PC-3 (cell line): ENCODE measurements at regions not wholly inside any gene's neighbourhood (a gene's known extent, or its start where the extent isn't known, plus 50 kb on each side); places are given as distances from the start of the nearest gene placed in this dataset.

Experiments
- ATAC-seq: fragments of 200-7000 bp; cut with Tn5 transposase; 2 replicates; pipeline ENCODE4 v1.9.1; 2020; ENCODE audit warnings: mild to moderate bottlenecking, moderate library complexity
- BruUV-seq: library from RNA; stranded (reverse); fragments of 400-500 nt; replicated peaks from 2 replicates; lab custom pipeline; 2021; lab: Mats Ljungman, UMichigan
- CTCF ChIA-PET: fragments of 300-600 bp; sonication (Branson Sonifier 250); formaldehyde crosslinking; loops from one replicate; lab custom pipeline; 2022; ENCODE audit warnings: antibody characterized with exemption; lab: Charles Lee
- POLR2A ChIA-PET: fragments of 300-600 bp; sonication (Branson Sonifier 250); formaldehyde crosslinking; loops from one replicate; lab custom pipeline; 2022; ENCODE audit warnings: antibody characterized with exemption; ENCODE audit not compliant: unreplicated experiment; lab: Charles Lee
- DNase-seq: peaks from one replicate; pipeline ENCODE4 v3.0.0-alpha.2; 2015
- H2AFZ ChIP-seq: fragments of 300-600 bp; sonication (generic); 2 replicates; pipeline ENCODE4 v1.6.0; 2016; ENCODE audit warnings: antibody characterized with exemption, low read length
- H3F3A ChIP-seq: fragments of 300-600 bp; sonication (generic); one replicate; pipeline ENCODE4 v1.6.0; 2017; ENCODE audit warnings: antibody characterized with exemption, low read length, control low read depth, mild to moderate bottlenecking; ENCODE audit not compliant: unreplicated experiment
- H3K27ac ChIP-seq: fragments of 300-600 bp; sonication (generic); 2 replicates; pipeline ENCODE4 v1.5.1; 2016; ENCODE audit warnings: mild to moderate bottlenecking, low read length
- H3K27me3 ChIP-seq: fragments of 300-600 bp; sonication (generic); 2 replicates; pipeline ENCODE4 v1.6.1; 2016; ENCODE audit warnings: low read length, mixed read lengths
- H3K36me3 ChIP-seq: fragments of 300-600 bp; sonication (generic); 2 replicates; pipeline ENCODE4 v1.6.1; 2016; ENCODE audit warnings: low read depth, mixed run types, low read length, mixed read lengths
- H3K4me1 ChIP-seq: fragments of 300-600 bp; sonication (generic); 2 replicates; pipeline ENCODE4 v1.5.1; 2016; ENCODE audit warnings: low read length; ENCODE audit not compliant: insufficient read depth
- H3K4me2 ChIP-seq: fragments of 300-600 bp; sonication (generic); 2 replicates; pipeline ENCODE4 v1.6.0; 2016; ENCODE audit warnings: low read length
- H3K4me3 ChIP-seq: fragments of 300-600 bp; sonication (generic); 2 replicates; pipeline ENCODE4 v1.5.1; 2016; ENCODE audit warnings: mild to moderate bottlenecking, low read length, mixed read lengths
- H3K79me2 ChIP-seq: fragments of 300-600 bp; sonication (generic); 2 replicates; pipeline ENCODE4 v1.6.1; 2017; ENCODE audit warnings: low read length, mixed read lengths
- H3K9ac ChIP-seq: fragments of 300-600 bp; sonication (generic); 2 replicates; pipeline ENCODE4 v1.6.0; 2016; ENCODE audit warnings: mild to moderate bottlenecking, low read length
- H3K9me2 ChIP-seq: fragments of 300-600 bp; sonication (generic); replicated peaks from 2 replicates; pipeline ENCODE4 v1.6.1; 2016; ENCODE audit warnings: mixed run types, low read length, mixed read lengths
- H3K9me3 ChIP-seq: fragments of 300-600 bp; sonication (generic); 2 replicates; pipeline ENCODE4 v1.6.1; 2016; ENCODE audit warnings: low read length, mixed read lengths
- H4K20me1 ChIP-seq: fragments of 300-600 bp; sonication (generic); 2 replicates; pipeline ENCODE4 v1.6.1; 2016; ENCODE audit warnings: low read length, mixed read lengths
- EZH2 ChIP-seq: fragments of 300-600 bp; sonication (generic); IDR thresholded peaks from one replicate; pipeline ENCODE4 v1.6.1; 2017; ENCODE audit warnings: antibody characterized with exemption, mild to moderate bottlenecking, low read length; ENCODE audit not compliant: unreplicated experiment
- EZH2phosphoT487 ChIP-seq: fragments of 300-600 bp; sonication (generic); IDR thresholded peaks from 2 replicates; pipeline ENCODE4 v1.6.1; 2018; ENCODE audit warnings: mild to moderate bottlenecking, antibody characterized with exemption, low read length, borderline replicate concordance
- intact Hi-C: fragments of 100-400 bp; cut with micrococcal nuclease; formaldehyde crosslinking; loops from 2 replicates; pipeline ENCODE4 v1.9.0; 2023
- TF ChIP-seq, protein P1 (sequence below): fragments of 300-600 bp; sonication (generic); conservative IDR thresholded peaks from 2 replicates; pipeline ENCODE4 v1.5.1; 2017; ENCODE audit warnings: antibody characterized with exemption, low read depth, mild to moderate bottlenecking, low read length

DNA sequence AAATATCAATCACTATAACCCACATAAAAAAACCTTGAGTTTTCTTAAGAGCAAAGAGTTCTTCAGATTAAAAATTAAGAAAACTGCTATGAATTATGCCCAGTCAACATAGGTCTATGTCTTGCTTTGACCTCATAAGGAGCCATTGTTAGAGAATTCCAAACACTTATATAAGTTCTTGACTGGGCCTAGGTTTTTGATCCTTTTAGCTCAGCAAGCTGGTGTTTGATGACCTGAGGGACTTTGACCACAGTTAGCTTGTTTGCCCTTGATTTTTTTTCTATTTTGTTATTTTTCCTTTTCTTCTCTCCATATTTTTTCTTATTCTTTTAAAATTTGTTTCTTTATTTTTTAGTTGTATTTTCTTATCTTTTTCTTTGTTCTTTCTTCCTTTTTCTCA is 122.3 kb downstream of the RHOU start:
- intact Hi-C loops = no loop called here
- H3K36me3 ChIP-seq = no peaks in the 10 kb centered on the region
- no peak overlapping the region for H2AFZ ChIP-seq
- H3K9ac ChIP-seq = no peak overlapping the region
- H3K27me3 ChIP-seq = peaks cover 43% of the 10 kb centered on the region
- ChIA-PET CTCF (no interaction called here), POLR2A (interaction anchor here (1.0 kb wide), 1 partner anchor 26 kb away, joined by 4 read pairs; no protein-coding TSS in a partner anchor)
- BruUV-seq = no TSS peak
- TF ChIP-seq EZH2 (no peak), EZH2phosphoT487 (no peak)
- TF ChIP-seq, protein P1, sequence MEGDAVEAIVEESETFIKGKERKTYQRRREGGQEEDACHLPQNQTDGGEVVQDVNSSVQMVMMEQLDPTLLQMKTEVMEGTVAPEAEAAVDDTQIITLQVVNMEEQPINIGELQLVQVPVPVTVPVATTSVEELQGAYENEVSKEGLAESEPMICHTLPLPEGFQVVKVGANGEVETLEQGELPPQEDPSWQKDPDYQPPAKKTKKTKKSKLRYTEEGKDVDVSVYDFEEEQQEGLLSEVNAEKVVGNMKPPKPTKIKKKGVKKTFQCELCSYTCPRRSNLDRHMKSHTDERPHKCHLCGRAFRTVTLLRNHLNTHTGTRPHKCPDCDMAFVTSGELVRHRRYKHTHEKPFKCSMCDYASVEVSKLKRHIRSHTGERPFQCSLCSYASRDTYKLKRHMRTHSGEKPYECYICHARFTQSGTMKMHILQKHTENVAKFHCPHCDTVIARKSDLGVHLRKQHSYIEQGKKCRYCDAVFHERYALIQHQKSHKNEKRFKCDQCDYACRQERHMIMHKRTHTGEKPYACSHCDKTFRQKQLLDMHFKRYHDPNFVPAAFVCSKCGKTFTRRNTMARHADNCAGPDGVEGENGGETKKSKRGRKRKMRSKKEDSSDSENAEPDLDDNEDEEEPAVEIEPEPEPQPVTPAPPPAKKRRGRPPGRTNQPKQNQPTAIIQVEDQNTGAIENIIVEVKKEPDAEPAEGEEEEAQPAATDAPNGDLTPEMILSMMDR = no peak
- H3F3A ChIP-seq = no peaks in the 10 kb centered on the region
- H4K20me1 ChIP-seq = no peaks in the 10 kb centered on the region
- ATAC-seq (no peak), DNase-seq (no peak)
- no peak overlapping the region for H3K4me3 ChIP-seq
- H3K9me2 ChIP-seq = no peaks in the 10 kb centered on the region
- H3K27ac ChIP-seq = no peak overlapping the region
- H3K9me3 ChIP-seq = no peaks in the 10 kb centered on the region
- no peaks in the 10 kb centered on the region for H3K79me2 ChIP-seq
- peaks cover 9% of the 10 kb centered on the region for H3K4me1 ChIP-seq
- H3K4me2 ChIP-seq = no peak overlapping the region

DNA sequence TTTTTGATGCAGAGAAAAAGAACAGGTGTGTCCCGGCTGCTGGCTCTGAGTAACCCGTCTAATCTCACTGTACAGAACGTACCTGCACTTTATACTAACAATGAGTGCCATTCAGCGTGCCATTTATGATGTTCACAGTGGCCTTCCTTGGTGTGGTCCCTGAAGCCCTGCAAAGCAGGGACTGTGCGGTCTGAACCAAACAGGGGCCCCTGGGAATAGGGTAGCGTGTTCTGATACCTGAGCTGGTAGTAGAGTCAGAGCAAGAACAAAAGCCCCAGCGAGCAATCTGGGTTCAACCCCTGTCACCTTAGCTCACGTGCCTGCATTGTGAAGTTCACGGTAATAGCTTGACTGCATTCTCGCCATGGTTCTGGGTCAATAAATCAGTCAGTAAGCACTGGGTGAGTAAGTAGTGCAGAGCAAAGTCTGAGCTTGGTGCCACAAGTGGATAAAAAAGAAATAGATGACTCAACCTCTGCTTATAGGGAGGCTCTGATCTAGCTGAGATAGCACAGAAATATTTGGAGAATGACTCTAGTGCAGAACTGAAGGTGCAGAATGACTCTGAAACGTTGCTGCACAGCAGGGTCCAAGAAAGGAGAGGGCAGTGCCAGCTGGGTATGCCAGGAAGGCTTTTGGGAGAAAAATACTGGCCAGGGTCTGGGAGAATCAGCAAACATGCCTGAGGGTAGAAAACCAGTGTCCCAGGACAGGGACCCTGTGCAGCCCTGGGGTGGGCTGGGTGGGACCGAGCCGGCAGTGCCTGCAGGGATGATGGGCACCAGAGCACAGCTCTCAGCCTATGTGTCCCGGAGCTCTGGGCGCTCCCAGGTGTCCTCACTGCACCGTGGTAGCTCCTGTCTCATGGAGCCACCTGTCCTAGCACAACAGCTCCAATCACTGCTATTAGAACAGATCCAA is 125.9 kb downstream of the RHOU start:
- no peak overlapping the region for H3K9ac ChIP-seq
- TF ChIP-seq, protein P1 = no peak
- TF ChIP-seq EZH2phosphoT487 (no peak), EZH2 (no peak)
- H4K20me1 ChIP-seq = no peaks in the 10 kb centered on the region
- no peak overlapping the region for H2AFZ ChIP-seq
- peaks cover 9% of the 10 kb centered on the region for H3K4me1 ChIP-seq
- intact Hi-C loops = no loop called here
- no peak overlapping the region for H3K4me3 ChIP-seq
- H3K9me3 ChIP-seq = no peaks in the 10 kb centered on the region
- peak overlapping the region; percentile 18; the same call in 1 of the 2 replicates for H3K4me2 ChIP-seq
- DNase-seq = peak; percentile 92
- BruUV-seq = no TSS peak
- no peaks in the 10 kb centered on the region for H3K36me3 ChIP-seq
- H3K27ac ChIP-seq = no peak overlapping the region
- H3K27me3 ChIP-seq = peaks cover 37% of the 10 kb centered on the region
- no peaks in the 10 kb centered on the region for H3F3A ChIP-seq
- H3K9me2 ChIP-seq = no peaks in the 10 kb centered on the region
- peak; percentile 98 for ATAC-seq
- H3K79me2 ChIP-seq = no peaks in the 10 kb centered on the region
- CTCF ChIA-PET = interaction anchor here (0.6 kb wide), 1 partner anchor 390 kb away, joined by 4 read pairs; no protein-coding TSS in a partner anchor
- POLR2A ChIA-PET = no interaction called here

DNA sequence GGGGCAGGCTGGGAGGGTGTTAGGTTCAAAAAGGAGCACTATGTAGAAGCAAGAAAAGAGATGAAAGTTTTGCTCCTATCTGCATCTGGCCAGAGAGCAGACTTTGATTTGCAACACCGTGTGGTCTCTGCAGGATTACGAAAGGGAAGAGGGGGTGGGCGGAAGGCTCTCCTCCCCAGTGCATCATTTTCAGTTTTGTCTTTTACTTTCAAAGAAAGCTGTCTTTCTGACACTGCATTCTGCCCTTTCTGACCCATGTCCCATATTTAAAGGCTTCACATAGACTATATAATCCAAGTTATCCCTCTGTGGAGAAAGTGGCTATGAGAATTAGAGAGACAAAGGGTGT is 126.5 kb downstream of the RHOU start:
- Histone ChIP-seq H3K4me2 (no peak overlapping the region), H4K20me1 (no peaks in the 10 kb centered on the region), H2AFZ (no peak overlapping the region), H3K4me3 (no peak overlapping the region), H3K9me3 (no peaks in the 10 kb centered on the region), H3K79me2 (no peaks in the 10 kb centered on the region), H3K9ac (no peak overlapping the region), H3K36me3 (no peaks in the 10 kb centered on the region), H3K27ac (no peak overlapping the region), H3K4me1 (peaks cover 9% of the 10 kb centered on the region), H3F3A (no peaks in the 10 kb centered on the region), H3K9me2 (no peaks in the 10 kb centered on the region), H3K27me3 (peaks cover 31% of the 10 kb centered on the region)
- ChIA-PET POLR2A (no interaction called here), CTCF (no interaction called here)
- intact Hi-C loops = no loop called here
- no peak for TF ChIP-seq EZH2phosphoT487
- TF ChIP-seq, protein P1 = no peak
- TF ChIP-seq EZH2 = no peak
- ATAC-seq (no peak), DNase-seq (no peak)
- BruUV-seq = no TSS peak
